GM12891 (cell line): ENCODE measurements at regions not wholly inside any gene's neighbourhood (a gene's known extent, or its start where the extent isn't known, plus 50 kb on each side); places are given as distances from the start of the nearest gene placed in this dataset.
"Not testable (repeated sequence)": the region's sequence is repeated elsewhere in the genome, so short reads cannot be mapped to it uniquely, and the experiment has no call there.

Experiments
- DNase-seq: peaks from one replicate; pipeline ENCODE4 v3.0.0; 2011; ENCODE audit warnings: low spot score; ENCODE audit not compliant: insufficient read length
- FAIRE-seq: peaks from 2 replicates; lab custom pipeline; 2011; peaks lifted over from hg19 to GRCh38; lab: Jason Lieb, UNC
- PAX5 ChIP-seq: IDR thresholded peaks from 2 replicates; pipeline ENCODE4 v1.6.1; 2011; ENCODE audit warnings: low read length, moderate library complexity, mild to moderate bottlenecking; ENCODE audit not compliant: insufficient read depth, severe bottlenecking
- POLR2A ChIP-seq: IDR thresholded peaks from 2 replicates; pipeline ENCODE4 v1.6.1; 2011; ENCODE audit warnings: low read depth, low read length, control low read depth
- POLR2AphosphoS5 ChIP-seq: IDR thresholded peaks from 2 replicates; pipeline ENCODE4 v1.6.1; 2011; ENCODE audit warnings: low read depth, low read length, control low read depth
- POU2F2 ChIP-seq: IDR thresholded peaks from 2 replicates; pipeline ENCODE4 v1.6.1; 2011; ENCODE audit warnings: low read depth, mild to moderate bottlenecking, control low read depth, low read length, moderate library complexity
- SPI1 ChIP-seq: IDR thresholded peaks from 2 replicates; pipeline ENCODE4 v1.6.1; 2011; ENCODE audit warnings: low read depth, low read length, control low read depth
- TAF1 ChIP-seq: IDR thresholded peaks from 2 replicates; pipeline ENCODE4 v1.6.1; 2011; ENCODE audit warnings: low read depth, low read length, control low read depth

- TF ChIP-seq POU2F2: no peak
- no peak for TF ChIP-seq SPI1
- no peak for TF ChIP-seq POLR2A
- no peak for TF ChIP-seq TAF1
- TF ChIP-seq PAX5: no peak
- TF ChIP-seq POLR2AphosphoS5: no peak
- FAIRE-seq: no peak
- DNase-seq: no peak
Measured at GRCh38 chrY:7725791-7726460, 814.4 kb upstream of the AMELY start.

DNA sequence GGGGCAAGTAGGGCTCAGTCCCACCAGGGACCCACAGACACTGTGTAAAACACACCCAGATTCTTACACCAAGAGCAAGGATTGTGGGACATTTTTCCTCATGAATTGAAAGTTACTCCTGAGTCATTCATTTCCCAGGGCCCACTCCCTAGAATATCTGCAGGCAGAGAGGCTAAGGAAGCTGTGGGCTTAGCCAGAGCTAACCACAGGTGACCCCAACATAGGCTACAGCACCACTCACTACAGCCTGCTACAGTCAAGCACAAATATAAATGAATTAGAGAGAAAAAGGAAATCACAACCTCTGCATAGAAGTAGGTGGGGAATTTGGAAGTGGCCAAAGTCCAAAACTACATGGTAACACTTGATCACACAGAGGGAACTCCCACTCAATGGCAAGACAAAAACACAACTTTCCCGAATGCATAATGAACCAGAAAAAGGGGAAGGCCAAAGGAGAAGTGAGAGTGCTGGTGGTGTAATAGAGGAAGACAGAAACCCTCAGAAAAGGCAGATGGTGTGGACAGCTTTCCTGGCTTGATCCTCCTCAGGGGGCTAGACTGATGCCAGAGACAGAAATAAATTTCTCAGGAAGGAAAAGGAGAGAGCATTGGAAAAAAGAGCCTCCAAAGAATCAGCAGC is 812.6 kb upstream of the AMELY start:
- no peak for TF ChIP-seq POLR2AphosphoS5
- FAIRE-seq (peak; percentile 91), DNase-seq (no peak)

GRCh38 chrY:7723127-7723526 is 811.6 kb upstream of the AMELY start:
- no peak for TF ChIP-seq PAX5
- TF ChIP-seq POLR2AphosphoS5: no peak
- no peak for TF ChIP-seq POLR2A
- no peak for TF ChIP-seq TAF1
- TF ChIP-seq SPI1: no peak
- no peak for TF ChIP-seq POU2F2
- DNase-seq: no peak
- FAIRE-seq: peak; percentile 43

DNA sequence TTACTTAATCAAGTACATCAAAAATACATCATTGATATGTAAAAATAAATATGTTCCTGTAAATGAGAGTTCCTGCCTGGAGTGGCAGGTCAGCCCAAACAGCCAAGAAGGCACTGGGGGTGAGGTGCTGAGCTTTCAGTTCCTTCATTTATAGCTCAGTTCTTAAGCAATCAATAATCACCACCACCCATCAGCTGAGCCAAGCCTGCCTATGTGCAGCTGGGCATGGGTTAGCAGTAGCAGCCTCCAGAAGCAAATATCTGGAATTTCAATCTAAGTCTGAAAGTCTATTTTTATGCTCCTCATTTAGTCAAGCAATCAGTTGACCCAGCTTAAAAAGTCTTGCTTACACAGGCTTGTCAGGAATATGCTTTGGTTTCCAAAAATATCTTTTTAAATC is 811.0 kb upstream of the AMELY start:
- DNase-seq (no peak), FAIRE-seq (peak; percentile 76)
- no peak for TF ChIP-seq POU2F2
- no peak for TF ChIP-seq TAF1
- no peak for TF ChIP-seq POLR2AphosphoS5
- TF ChIP-seq POLR2A: no peak
- no peak for TF ChIP-seq PAX5
- no peak for TF ChIP-seq SPI1

- TF ChIP-seq POU2F2 (no peak), POLR2A (no peak), PAX5 (no peak), TAF1 (no peak)
- no peak for FAIRE-seq
- DNase-seq: no peak
Measured at GRCh38 chrY:7720974-7721373, 809.4 kb upstream of the AMELY start.

DNA sequence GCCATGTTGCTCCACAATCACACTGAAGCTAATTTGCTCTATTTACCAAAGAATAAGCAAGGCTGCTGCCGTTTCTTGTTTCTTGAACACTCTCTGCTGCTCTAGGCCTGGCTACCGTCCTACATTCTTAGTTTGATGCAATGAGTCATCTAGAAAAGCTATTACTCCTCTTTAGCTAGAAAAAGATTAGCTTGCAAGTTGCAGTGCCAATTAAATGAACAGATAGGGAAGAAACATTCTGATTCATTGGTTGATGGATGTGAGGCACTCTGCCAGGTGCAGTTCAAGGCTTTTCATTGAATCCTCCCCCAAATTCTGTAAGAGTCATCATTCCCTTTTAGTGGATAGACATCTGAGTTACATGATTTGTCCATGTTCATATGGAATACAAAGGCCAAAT is 807.7 kb upstream of the AMELY start:
- TF ChIP-seq SPI1 (no peak), PAX5 (no peak), POU2F2 (no peak), POLR2AphosphoS5 (no peak), POLR2A (no peak)
- FAIRE-seq: no peak
- no peak for DNase-seq

DNA sequence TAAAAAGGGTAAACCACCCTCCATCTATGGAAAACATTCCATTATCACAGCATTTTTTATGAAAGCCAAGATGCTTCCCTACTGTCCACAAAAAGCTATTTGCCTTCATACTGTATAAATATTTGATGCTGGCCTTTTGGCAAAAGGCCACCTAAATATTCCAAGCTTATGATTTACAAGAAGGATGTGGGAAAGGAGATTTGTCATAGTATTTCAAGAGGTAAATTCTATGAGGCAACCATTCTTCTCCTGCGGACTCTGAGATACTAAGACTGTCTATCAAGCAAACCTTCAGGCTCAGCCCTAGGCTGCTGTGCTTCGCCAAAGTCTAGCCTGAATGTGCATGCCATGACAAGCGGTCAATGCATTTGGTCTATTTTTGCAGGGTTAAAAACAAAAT is 807.1 kb upstream of the AMELY start:
- FAIRE-seq (peak; percentile 13), DNase-seq (no peak)
- TF ChIP-seq SPI1 (no peak), PAX5 (no peak), TAF1 (no peak), POLR2AphosphoS5 (no peak), POLR2A (no peak), POU2F2 (no peak)

DNA sequence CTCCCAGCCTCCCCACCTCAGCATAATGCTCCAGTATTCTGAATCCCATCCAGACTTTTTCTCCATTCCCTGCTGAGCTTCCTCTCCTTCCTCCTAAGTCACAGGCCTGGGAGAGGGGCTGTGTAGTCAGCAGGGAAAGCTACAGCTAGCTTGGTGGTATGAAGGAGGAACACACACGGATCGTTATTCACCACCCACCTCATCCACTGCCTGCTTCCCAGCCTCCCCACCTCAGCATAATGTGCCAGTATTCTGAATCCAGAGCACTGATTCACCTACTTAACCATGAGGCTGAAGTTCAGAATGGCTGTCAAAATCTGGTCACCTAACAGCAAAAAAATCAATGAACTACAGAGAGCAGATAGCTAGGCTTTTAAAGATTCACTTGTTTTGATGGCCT is 806.6 kb upstream of the AMELY start:
- no peak for TF ChIP-seq POU2F2
- TF ChIP-seq POLR2A: no peak
- TF ChIP-seq TAF1: no peak
- no peak for TF ChIP-seq SPI1
- TF ChIP-seq POLR2AphosphoS5: no peak
- TF ChIP-seq PAX5: no peak
- FAIRE-seq (no peak), DNase-seq (no peak)

DNA sequence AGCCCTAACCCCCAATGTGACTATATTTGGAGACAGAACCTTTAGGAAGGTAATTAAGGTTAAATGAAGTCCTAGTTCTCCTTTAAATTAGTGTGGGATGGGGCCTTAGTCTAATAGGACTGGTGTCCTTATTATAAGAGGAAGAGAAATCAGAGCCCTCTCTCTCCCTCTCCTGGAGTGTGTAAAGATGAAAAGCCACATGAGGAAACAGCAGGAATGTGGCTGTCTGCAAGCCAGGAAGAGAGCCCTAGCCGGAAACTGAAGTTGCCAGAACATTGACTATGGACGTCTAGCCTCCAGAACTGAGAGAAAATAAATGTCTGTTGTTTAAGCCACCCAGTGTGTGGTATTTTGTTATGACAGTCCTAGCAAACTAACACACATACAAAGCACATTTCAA is 802.9 kb upstream of the AMELY start:
- FAIRE-seq (no peak), DNase-seq (no peak)
- no peak for TF ChIP-seq POU2F2

- not testable (repeated sequence) for DNase-seq
- peak; percentile 71 for FAIRE-seq
Measured at GRCh38 chrY:7713738-7714137, 802.2 kb upstream of the AMELY start.

DNA sequence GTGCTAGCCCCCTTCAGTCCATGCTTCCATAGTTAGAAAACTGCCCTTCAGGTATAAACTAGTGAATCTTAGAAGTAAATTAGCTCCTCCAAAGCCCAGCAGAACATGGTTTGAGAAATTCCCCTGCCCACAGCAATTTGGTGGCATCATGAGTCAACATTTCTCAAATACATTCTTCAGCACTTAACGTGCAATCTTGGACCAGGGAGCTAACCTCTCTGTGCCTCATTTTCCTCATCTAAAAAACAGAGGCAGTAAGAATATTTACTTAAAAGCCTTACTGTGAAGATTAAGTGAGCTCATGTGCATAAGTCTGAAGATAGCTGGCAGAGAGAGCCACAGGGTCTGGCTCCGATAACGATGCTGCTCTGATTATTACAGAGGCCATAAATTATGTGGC is 800.7 kb upstream of the AMELY start:
- FAIRE-seq: no peak
- TF ChIP-seq POLR2AphosphoS5 (no peak), POU2F2 (no peak), SPI1 (no peak), POLR2A (no peak), TAF1 (no peak), PAX5 (no peak)
- no peak for DNase-seq
